ENCODE measurements at regions not wholly inside any gene's neighbourhood (a gene's known extent, or its start where the extent isn't known, plus 50 kb on each side); places are given as distances from the start of the nearest gene placed in this dataset.

DNA sequence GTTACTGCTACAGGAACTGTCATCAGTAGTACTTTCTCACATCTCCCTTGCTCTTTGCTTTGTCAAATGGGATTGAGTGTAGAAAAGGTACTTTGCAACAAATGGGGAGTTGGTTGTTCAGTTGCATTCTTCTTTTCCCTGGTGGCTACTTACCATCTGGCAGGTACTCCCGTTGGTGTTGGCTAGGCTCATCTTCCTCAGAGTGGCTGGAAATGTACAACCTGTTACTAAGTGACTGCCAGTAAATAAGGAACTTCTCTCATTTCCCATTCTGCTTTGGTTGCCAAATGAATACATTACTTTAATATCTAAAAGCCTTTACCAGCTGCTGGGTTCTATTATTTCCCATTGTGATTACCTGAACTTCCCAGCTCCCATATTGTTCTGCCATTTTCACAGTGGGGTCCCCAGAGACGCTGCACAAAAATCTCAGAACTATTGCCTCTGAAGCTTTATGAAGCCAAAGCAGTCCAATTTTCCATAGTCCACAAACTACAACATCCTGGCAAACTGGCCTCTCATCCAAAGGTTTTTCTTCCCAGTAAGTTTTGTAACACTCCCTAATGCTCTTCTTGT, 229.7 kb upstream of the HTR1E start:
- no peaks in the 10 kb centered on the region for H3K23me2 ChIP-seq (ENCODE audit: insufficient read length, low read depth, low read length, poor library complexity, severe bottlenecking)
- no peaks in the 10 kb centered on the region for H3K9me3 ChIP-seq (ENCODE audit: control insufficient read depth, low read depth, low read length)
- no peaks in the 10 kb centered on the region for H3K79me1 ChIP-seq (ENCODE audit: insufficient read depth, low read depth, low read length, poor library complexity, severe bottlenecking)
- H2AFZ ChIP-seq (ENCODE audit: low read length): no peak overlapping the region
- no CpG with 5 or more reads among the region's 2 CpGs for WGBS (ENCODE audit: extremely low coverage, insufficient read length, low lambda C conversion rate)
- Mint-ChIP-seq H3K36me3 (ENCODE audit: insufficient read depth in 1 of 3, low read depth in 3 of 3) (no peaks in the 10 kb centered on the region; a peak in 1 of 7 replicates), H3K27me3 (ENCODE audit: low read depth) (no peaks in the 10 kb centered on the region), H3K4me1 (peaks cover 22 to 24% of the 10 kb centered on the region in 2 experiments), H3K27ac (no peak overlapping the region), H3K9me3 (peaks cover 0 to 2% of the 10 kb centered on the region in 2 experiments; a peak in 1 of 5 replicates), H3K4me3 (no peak overlapping the region)
- H3K14ac ChIP-seq (ENCODE audit: insufficient read depth, low read length): no peak overlapping the region
- no peak overlapping the region for H3K18ac ChIP-seq (ENCODE audit: insufficient read length, low read depth, low read length)
- no peak overlapping the region for H3K9ac ChIP-seq (ENCODE audit: extremely low read depth, insufficient read length, low read length)
- H4K20me1 ChIP-seq (ENCODE audit: control insufficient read depth, insufficient read depth, insufficient read length): no peaks in the 10 kb centered on the region
- no peak overlapping the region for H3K27ac ChIP-seq (ENCODE audit: insufficient read length, low read depth, low read length)
- no peaks in the 10 kb centered on the region for H3K27me3 ChIP-seq (ENCODE audit: insufficient read depth, low read length)
- H3K4ac ChIP-seq (ENCODE audit: low read depth, low read length): no peak overlapping the region
- no peak overlapping the region for H2BK15ac ChIP-seq (ENCODE audit: low read depth, low read length)
- no peak overlapping the region for H2BK5ac ChIP-seq (ENCODE audit: insufficient read length, low read length)
- TF ChIP-seq, protein P1, sequence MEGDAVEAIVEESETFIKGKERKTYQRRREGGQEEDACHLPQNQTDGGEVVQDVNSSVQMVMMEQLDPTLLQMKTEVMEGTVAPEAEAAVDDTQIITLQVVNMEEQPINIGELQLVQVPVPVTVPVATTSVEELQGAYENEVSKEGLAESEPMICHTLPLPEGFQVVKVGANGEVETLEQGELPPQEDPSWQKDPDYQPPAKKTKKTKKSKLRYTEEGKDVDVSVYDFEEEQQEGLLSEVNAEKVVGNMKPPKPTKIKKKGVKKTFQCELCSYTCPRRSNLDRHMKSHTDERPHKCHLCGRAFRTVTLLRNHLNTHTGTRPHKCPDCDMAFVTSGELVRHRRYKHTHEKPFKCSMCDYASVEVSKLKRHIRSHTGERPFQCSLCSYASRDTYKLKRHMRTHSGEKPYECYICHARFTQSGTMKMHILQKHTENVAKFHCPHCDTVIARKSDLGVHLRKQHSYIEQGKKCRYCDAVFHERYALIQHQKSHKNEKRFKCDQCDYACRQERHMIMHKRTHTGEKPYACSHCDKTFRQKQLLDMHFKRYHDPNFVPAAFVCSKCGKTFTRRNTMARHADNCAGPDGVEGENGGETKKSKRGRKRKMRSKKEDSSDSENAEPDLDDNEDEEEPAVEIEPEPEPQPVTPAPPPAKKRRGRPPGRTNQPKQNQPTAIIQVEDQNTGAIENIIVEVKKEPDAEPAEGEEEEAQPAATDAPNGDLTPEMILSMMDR (conservative IDR thresholded peaks at IDR 0.05): no peak
- no peak overlapping the region for H2AK5ac ChIP-seq (ENCODE audit: insufficient read length, low read length)
- H4K8ac ChIP-seq (replicated peaks; ENCODE audit: insufficient read length, low read depth, low read length): no peak overlapping the region
- no peak overlapping the region for H3K56ac ChIP-seq (ENCODE audit: insufficient read length, low read depth, low read length)
- no peak overlapping the region for H3K23ac ChIP-seq (ENCODE audit: insufficient read length, low read depth, low read length)
- no peak overlapping the region for H2BK20ac ChIP-seq (ENCODE audit: low read depth, low read length, poor library complexity, severe bottlenecking)
- no peak overlapping the region for H4K91ac ChIP-seq (ENCODE audit: insufficient read length, low read depth, low read length)
- H3K4me1 ChIP-seq (ENCODE audit: insufficient read depth, low read length): peaks cover 3% of the 10 kb centered on the region; the same call in 1 of the 2 replicates
- H2BK120ac ChIP-seq (ENCODE audit: low read depth, low read length, poor library complexity, severe bottlenecking): no peak overlapping the region
- DNase-seq: no peak
- no peak overlapping the region for H3T11ph ChIP-seq (ENCODE audit: low read length)
- no peak overlapping the region for H3K4me2 ChIP-seq (ENCODE audit: insufficient read depth, insufficient read length, low read length)
- no peak overlapping the region for H4K5ac ChIP-seq (ENCODE audit: insufficient read length, low read depth, low read length)
- no peaks in the 10 kb centered on the region for H3K79me2 ChIP-seq (ENCODE audit: insufficient read depth, low read length)
- no peak overlapping the region for H2BK12ac ChIP-seq (ENCODE audit: insufficient read length, low read depth, low read length)
